ENCODE measurements at regions not wholly inside any gene's neighbourhood (a gene's known extent, or its start where the extent isn't known, plus 50 kb on each side); places are given as distances from the start of the nearest gene placed in this dataset.

- BruUV-seq (replicated peaks) = no TSS peak
- Histone ChIP-seq H3K27ac (ENCODE audit: control insufficient read depth, insufficient read depth) (no peak overlapping the region), H3K36me3 (ENCODE audit: control insufficient read depth in 2 of 2, insufficient read depth in 2 of 2, low read length in 1 of 2) (no peaks in the 10 kb centered on the region), H2AFZ (ENCODE audit: control insufficient read depth, low read depth, low read length) (no peak overlapping the region), H3K27me3 (replicated peaks in 1 of 2; ENCODE audit: control insufficient read depth in 2 of 2, insufficient read depth in 2 of 2, low read length in 1 of 2) (no peaks in the 10 kb centered on the region; a peak in 1 of 4 replicates), H3K4me3 (no peak overlapping the region), H3K9me3 (replicated peaks; ENCODE audit: control insufficient read depth, insufficient read depth, low read length) (peaks cover 1% of the 10 kb centered on the region; the same call in 2 of the 3 replicates), H3K4me1 (ENCODE audit: control insufficient read depth, insufficient read depth, low read length) (peaks cover 8% of the 10 kb centered on the region), H4K20me1 (ENCODE audit: control insufficient read depth, insufficient read depth) (no peaks in the 10 kb centered on the region), H3K9ac (ENCODE audit: control insufficient read depth, insufficient read depth, low read length) (no peak overlapping the region), H3K79me2 (ENCODE audit: control insufficient read depth, insufficient read depth, low read length) (no peaks in the 10 kb centered on the region), H3K4me2 (ENCODE audit: control insufficient read depth, insufficient read depth) (no peak overlapping the region)
- 56% methylated on average over 2 of the region's 2 CpGs for WGBS (ENCODE audit: insufficient coverage, insufficient replicate concordance, low lambda C conversion rate, missing lambda C conversion rate)
- ATAC-seq (no peak), DNase-seq (ENCODE audit: low read depth, low spot score) (no peak), FAIRE-seq (no peak)
- SMC1A ChIA-PET (ENCODE audit: uncharacterized antibody, unreplicated experiment) = interaction anchor here (0.7 kb wide), 1 partner anchor 144 kb away, joined by 3 read pairs; no protein-coding TSS in a partner anchor
- in situ Hi-C loops (cut with MboI) (no loop called here), intact Hi-C loops (cut with micrococcal nuclease; ENCODE audit: unreplicated experiment) (no loop called here)
- CTCF ChIA-PET = no interaction called here
- POLR2A ChIA-PET = no interaction called here
- no peak for TF ChIP-seq ZBTB33 (IDR thresholded peaks at IDR 0.05)
- no peak for TF ChIP-seq USF2 (IDR thresholded peaks at IDR 0.05; ENCODE audit: borderline replicate concordance, low read depth, low read length)
- no peak for TF ChIP-seq IRF3 (IDR thresholded peaks at IDR 0.05)
- no peak for TF ChIP-seq DPF2 (IDR thresholded peaks at IDR 0.05)
- no peak for TF ChIP-seq SMAD5 (IDR thresholded peaks at IDR 0.05; ENCODE audit: low read depth)
- TF ChIP-seq ZNF207 (IDR thresholded peaks at IDR 0.05; ENCODE audit: borderline replicate concordance) = no peak
- no peak for TF ChIP-seq YY1 (IDR thresholded peaks at IDR 0.05; ENCODE audit: low read depth, low read length)
- no peak for TF ChIP-seq CHD4 (IDR thresholded peaks at IDR 0.05)
- TF ChIP-seq ESRRA (IDR thresholded peaks at IDR 0.05; ENCODE audit: low read length) = no peak
- TF ChIP-seq POLR2AphosphoS5 (IDR thresholded peaks at IDR 0.05; ENCODE audit: low read length) = no peak
- no peak for TF ChIP-seq NR2F1 (conservative IDR thresholded peaks at IDR 0.05)
- TF ChIP-seq CREM (IDR thresholded peaks at IDR 0.05; ENCODE audit: low read depth) = no peak
- no peak for TF ChIP-seq ZZZ3 (IDR thresholded peaks at IDR 0.05; ENCODE audit: control insufficient read depth, insufficient read length, low read depth)
- TF ChIP-seq CBX5 (IDR thresholded peaks at IDR 0.05; ENCODE audit: low read depth) = no peak
- no peak for TF ChIP-seq REST (IDR thresholded peaks at IDR 0.05; ENCODE audit: low read depth, low read length)
- TF ChIP-seq GABPA (IDR thresholded peaks at IDR 0.05; ENCODE audit: low read depth) = no peak
- no peak for TF ChIP-seq BRCA1 (IDR thresholded peaks at IDR 0.05; ENCODE audit: low read depth, low read length)
- RAD21 ChIA-PET (ENCODE audit: unreplicated experiment) = no interaction called here
Observed at GRCh38 chr12:67437011-67437410, 167.9 kb downstream of the CAND1 start.

Data from GM12878 (cell line).